Neural cell (in vitro differentiated cells): ENCODE measurements at regions not wholly inside any gene's neighbourhood (a gene's known extent, or its start where the extent isn't known, plus 50 kb on each side); places are given as distances from the start of the nearest gene placed in this dataset.

Experiments used
- H2AFZ ChIP-seq: fragments of 200-600, 300-800 bp; sonication (generic), shearing (Covaris generic); 2 replicates; pipeline ENCODE4 v1.6.0; 2014; ENCODE audit warnings: low read depth, mild to moderate bottlenecking, antibody characterized with exemption, low read length, moderate library complexity
- H3F3A ChIP-seq: fragments of 200-600 bp; shearing (Covaris generic); 2 replicates; pipeline ENCODE4 v1.6.1; 2016; ENCODE audit warnings: mild to moderate bottlenecking, moderate library complexity, mixed read lengths, antibody characterized with exemption, low read length; ENCODE audit not compliant: insufficient read depth, poor library complexity, severe bottlenecking
- H3K27ac ChIP-seq: fragments of 200-600, 300-800 bp; sonication (generic), shearing (Covaris generic); 2 replicates; pipeline ENCODE4 v1.5.1; 2014; ENCODE audit warnings: mild to moderate bottlenecking, low read length, moderate library complexity
- H3K27me3 ChIP-seq: fragments of 300-800, 200-600 bp; sonication (generic), shearing (Covaris generic); 2 replicates; pipeline ENCODE4 v1.6.0; 2014; ENCODE audit warnings: mild to moderate bottlenecking, low read depth, low read length, moderate library complexity; ENCODE audit not compliant: insufficient read depth
- H3K36me3 ChIP-seq: fragments of 300-800, 200-600 bp; sonication (generic), shearing (Covaris generic); 2 replicates; pipeline ENCODE4 v1.5.1; 2014; ENCODE audit warnings: mild to moderate bottlenecking, antibody characterized with exemption, low read length, moderate library complexity; ENCODE audit not compliant: insufficient read depth
- H3K4me2 ChIP-seq: fragments of 300-800, 200-600 bp; sonication (generic), shearing (Covaris generic); 2 replicates; pipeline ENCODE4 v1.6.0; 2014; ENCODE audit warnings: mild to moderate bottlenecking, low read length
- H3K4me3 ChIP-seq: fragments of 300-800, 200-600 bp; sonication (generic), shearing (Covaris generic); 2 replicates; pipeline ENCODE4 v1.5.1; 2014; ENCODE audit warnings: mild to moderate bottlenecking, low read length, moderate library complexity
- H3K79me2 ChIP-seq: fragments of 200-600 bp; shearing (Covaris generic); replicated peaks from 2 replicates; pipeline ENCODE4 v1.6.0; 2014; ENCODE audit warnings: mild to moderate bottlenecking, low read length, moderate library complexity; ENCODE audit not compliant: insufficient read depth
- H3K9ac ChIP-seq: fragments of 300-800, 200-600 bp; sonication (generic), shearing (Covaris generic); 2 replicates; pipeline ENCODE4 v1.6.1; 2016; ENCODE audit warnings: mild to moderate bottlenecking, low read length, mixed read lengths
- H3K9me2 ChIP-seq: fragments of 200-600 bp; shearing (Covaris generic); 2 replicates; pipeline ENCODE4 v1.6.1; 2016; ENCODE audit warnings: mild to moderate bottlenecking, low read length, mixed read lengths; ENCODE audit not compliant: insufficient read depth
- H3K9me3 ChIP-seq: fragments of 200-600, 300-800 bp; sonication (generic), shearing (Covaris generic); 2 replicates; pipeline ENCODE4 v1.6.1; 2016; ENCODE audit warnings: mild to moderate bottlenecking, mixed run types, low read length, moderate library complexity, mixed read lengths
- H4K20me1 ChIP-seq: fragments of 200-600 bp; shearing (Covaris generic); 2 replicates; pipeline ENCODE4 v1.6.1; 2016; ENCODE audit warnings: mild to moderate bottlenecking, mixed run types; ENCODE audit not compliant: insufficient read depth
- EP300 ChIP-seq: fragments of 450-650 bp; conservative IDR thresholded peaks from 2 replicates; pipeline ENCODE4 v1.6.1; 2014; ENCODE audit warnings: antibody characterized with exemption, mild to moderate bottlenecking, moderate library complexity; ENCODE audit not compliant: poor library complexity, severe bottlenecking
- EZH2 ChIP-seq: fragments of 200-600, 300-800 bp; shearing (Covaris generic), sonication (generic); IDR thresholded peaks from 2 replicates; pipeline ENCODE4 v1.6.1; 2014; ENCODE audit warnings: antibody characterized with exemption, low read length, borderline replicate concordance, mild to moderate bottlenecking; ENCODE audit not compliant: insufficient read depth, poor library complexity, severe bottlenecking
- MXI1 ChIP-seq: fragments of 450-650 bp; conservative IDR thresholded peaks from 2 replicates; pipeline ENCODE4 v1.6.1; 2014; ENCODE audit warnings: antibody characterized with exemption, mild to moderate bottlenecking; ENCODE audit not compliant: poor library complexity, severe bottlenecking
- POLR2AphosphoS5 ChIP-seq: IDR thresholded peaks from 2 replicates; pipeline ENCODE4 v1.6.1; 2012
- RAD21 ChIP-seq: fragments of 450-650 bp; conservative IDR thresholded peaks from 2 replicates; pipeline ENCODE4 v1.6.1; 2014; ENCODE audit warnings: antibody characterized with exemption, mild to moderate bottlenecking, moderate library complexity
- REST ChIP-seq: IDR thresholded peaks from 2 replicates; pipeline ENCODE4 v1.6.1; 2012; ENCODE audit warnings: borderline replicate concordance
- SMC3 ChIP-seq: fragments of 450-650 bp; conservative IDR thresholded peaks from 2 replicates; pipeline ENCODE4 v1.6.1; 2014; ENCODE audit warnings: antibody characterized with exemption, mild to moderate bottlenecking, moderate library complexity; ENCODE audit not compliant: poor library complexity
- TAF1 ChIP-seq: IDR thresholded peaks from 2 replicates; pipeline ENCODE4 v1.6.1; 2012; ENCODE audit warnings: low read depth
- TF ChIP-seq, protein P1 (sequence below): fragments of 450-650 bp; IDR thresholded peaks from 2 replicates; pipeline ENCODE4 v1.5.1; 2014; ENCODE audit warnings: antibody characterized with exemption, mild to moderate bottlenecking, moderate library complexity; ENCODE audit not compliant: poor library complexity, severe bottlenecking

DNA sequence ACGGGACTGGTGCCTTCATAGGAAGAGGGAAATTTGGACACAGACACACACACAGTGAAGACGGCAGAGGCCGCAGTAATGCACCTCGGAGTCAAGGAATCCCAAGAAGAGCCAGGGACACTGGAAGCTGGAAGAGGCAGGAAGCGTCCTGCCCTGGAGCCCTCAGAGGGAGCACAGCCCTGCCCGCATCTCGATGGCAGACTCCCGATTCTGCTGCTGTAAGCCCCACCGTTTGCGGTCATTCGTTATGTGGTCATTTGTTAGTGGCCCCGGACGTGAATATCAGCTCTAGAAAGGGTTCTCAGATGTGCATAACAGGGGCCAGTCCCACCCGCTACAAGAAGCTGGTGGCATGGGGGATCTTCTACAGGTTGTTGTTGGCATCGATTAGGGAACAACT lies 316.6 kb downstream of the FOXL1 start:
- Histone ChIP-seq H3K79me2 (no peaks in the 10 kb centered on the region), H3K9ac (no peak overlapping the region), H4K20me1 (no peaks in the 10 kb centered on the region), H3F3A (no peaks in the 10 kb centered on the region), H3K9me2 (no peaks in the 10 kb centered on the region), H2AFZ (no peak overlapping the region), H3K4me2 (no peak overlapping the region), H3K9me3 (no peaks in the 10 kb centered on the region), H3K27ac (no peak overlapping the region), H3K36me3 (no peaks in the 10 kb centered on the region), H3K27me3 (no peaks in the 10 kb centered on the region), H3K4me3 (no peak overlapping the region)
- TF ChIP-seq EZH2, result no peak
- TF ChIP-seq MXI1, result no peak
- TF ChIP-seq RAD21, result no peak
- TF ChIP-seq, protein P1, sequence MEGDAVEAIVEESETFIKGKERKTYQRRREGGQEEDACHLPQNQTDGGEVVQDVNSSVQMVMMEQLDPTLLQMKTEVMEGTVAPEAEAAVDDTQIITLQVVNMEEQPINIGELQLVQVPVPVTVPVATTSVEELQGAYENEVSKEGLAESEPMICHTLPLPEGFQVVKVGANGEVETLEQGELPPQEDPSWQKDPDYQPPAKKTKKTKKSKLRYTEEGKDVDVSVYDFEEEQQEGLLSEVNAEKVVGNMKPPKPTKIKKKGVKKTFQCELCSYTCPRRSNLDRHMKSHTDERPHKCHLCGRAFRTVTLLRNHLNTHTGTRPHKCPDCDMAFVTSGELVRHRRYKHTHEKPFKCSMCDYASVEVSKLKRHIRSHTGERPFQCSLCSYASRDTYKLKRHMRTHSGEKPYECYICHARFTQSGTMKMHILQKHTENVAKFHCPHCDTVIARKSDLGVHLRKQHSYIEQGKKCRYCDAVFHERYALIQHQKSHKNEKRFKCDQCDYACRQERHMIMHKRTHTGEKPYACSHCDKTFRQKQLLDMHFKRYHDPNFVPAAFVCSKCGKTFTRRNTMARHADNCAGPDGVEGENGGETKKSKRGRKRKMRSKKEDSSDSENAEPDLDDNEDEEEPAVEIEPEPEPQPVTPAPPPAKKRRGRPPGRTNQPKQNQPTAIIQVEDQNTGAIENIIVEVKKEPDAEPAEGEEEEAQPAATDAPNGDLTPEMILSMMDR, result no peak
- no peak for TF ChIP-seq POLR2AphosphoS5
- TF ChIP-seq TAF1, result no peak
- TF ChIP-seq SMC3, result no peak
- TF ChIP-seq REST, result no peak
- no peak for TF ChIP-seq EP300

DNA sequence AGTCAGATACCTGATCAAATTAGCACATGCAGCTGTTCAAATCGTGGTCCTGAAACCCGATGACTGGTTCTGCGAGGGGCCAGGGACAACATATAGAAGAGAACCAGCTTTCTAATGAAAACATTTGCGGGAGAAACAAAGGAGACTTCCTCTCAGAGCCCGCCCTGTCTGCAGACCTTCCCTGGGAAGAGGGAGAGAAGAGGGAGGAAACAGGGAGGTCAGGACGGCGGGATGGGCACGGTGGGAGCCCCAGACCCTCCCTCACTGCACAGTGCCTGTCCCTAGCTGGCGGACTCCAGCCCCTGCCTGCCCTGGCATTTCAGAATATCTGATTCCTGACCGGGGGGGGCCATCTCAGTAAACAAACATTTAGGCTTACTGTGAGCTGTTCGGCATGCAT lies 317.3 kb downstream of the FOXL1 start:
- Histone ChIP-seq H3K27me3 (no peaks in the 10 kb centered on the region), H3K27ac (no peak overlapping the region), H3K9me2 (no peaks in the 10 kb centered on the region), H3K9me3 (no peaks in the 10 kb centered on the region), H3K4me3 (no peak overlapping the region), H4K20me1 (no peaks in the 10 kb centered on the region), H2AFZ (no peak overlapping the region), H3F3A (no peaks in the 10 kb centered on the region), H3K79me2 (no peaks in the 10 kb centered on the region), H3K36me3 (no peaks in the 10 kb centered on the region), H3K4me2 (no peak overlapping the region), H3K9ac (no peak overlapping the region)
- TF ChIP-seq SMC3 (no peak), RAD21 (no peak), REST (no peak), EP300 (no peak), EZH2 (no peak), TAF1 (no peak)
- TF ChIP-seq, protein P1, result no peak
